ENCODE measurements at regions not wholly inside any gene's neighbourhood (a gene's known extent, or its start where the extent isn't known, plus 50 kb on each side); places are given as distances from the start of the nearest gene placed in this dataset.

DNA sequence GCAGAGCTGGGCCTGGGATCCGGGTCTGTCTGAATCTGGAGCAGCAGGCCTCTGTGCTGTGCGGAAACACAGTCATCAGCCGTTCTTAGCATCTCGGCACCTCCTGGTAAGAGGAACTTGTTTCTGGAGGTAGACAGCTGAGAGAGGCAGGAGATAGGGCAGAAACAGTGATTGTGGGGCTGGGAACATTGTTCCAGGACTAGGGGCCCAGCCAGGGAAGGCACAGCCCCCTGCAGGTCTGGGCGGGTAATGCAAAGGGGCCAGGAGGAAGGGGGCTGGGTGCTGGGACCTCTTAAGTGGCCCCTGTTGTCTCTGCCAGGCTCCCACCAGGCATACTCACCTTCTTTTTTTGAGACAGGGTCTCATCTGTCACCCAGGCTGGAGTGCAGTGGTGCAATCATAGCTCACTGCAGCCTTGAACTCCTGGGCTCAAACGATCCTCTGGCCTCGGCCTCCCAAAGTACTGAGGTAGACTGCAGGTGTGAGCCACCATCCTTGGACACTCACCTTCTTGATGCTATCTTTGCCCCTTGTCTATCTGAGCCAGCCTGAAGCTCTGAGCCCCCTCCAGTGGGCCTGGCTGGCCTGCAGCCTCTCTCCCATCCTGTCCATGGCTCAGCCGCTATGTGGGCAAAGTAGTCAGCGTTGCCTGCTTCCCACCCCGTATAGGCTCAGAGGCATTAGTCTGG, 134.3 kb upstream of the ZBTB40 start:
- Mint-ChIP-seq H3K4me3 (no peak overlapping the region), H3K27ac (no peak overlapping the region), H3K4me1 (ENCODE audit: low read depth) (no peaks in the 10 kb centered on the region), H3K36me3 (ENCODE audit: low read depth) (no peaks in the 10 kb centered on the region), H3K9me3 (no peaks in the 10 kb centered on the region), H3K27me3 (ENCODE audit: insufficient read depth) (peaks cover 6% of the 10 kb centered on the region)
- DNase-seq (ENCODE audit: low spot score): no peak
- intact Hi-C loops (cut with micrococcal nuclease): no loop called here

DNA sequence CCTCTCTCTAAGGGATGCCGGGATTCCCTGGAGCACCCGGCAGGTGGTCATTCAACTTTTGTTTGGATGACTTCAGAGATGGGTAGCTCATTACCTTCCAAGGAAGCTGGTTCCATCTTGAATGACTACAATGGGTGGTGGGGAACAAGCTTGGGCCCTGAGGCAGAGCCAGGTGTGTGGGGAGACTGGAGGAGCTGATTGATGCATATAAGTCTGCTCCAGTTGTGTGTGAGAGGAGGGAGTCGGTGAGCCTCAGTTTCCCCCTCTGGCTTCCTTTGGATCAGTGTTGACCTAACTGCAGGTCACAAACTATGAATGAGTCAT, 133.8 kb upstream of the ZBTB40 start:
- no peak overlapping the region for H3K27ac Mint-ChIP-seq
- H3K9me3 Mint-ChIP-seq: no peaks in the 10 kb centered on the region
- H3K4me3 Mint-ChIP-seq: no peak overlapping the region
- intact Hi-C loops (cut with micrococcal nuclease): no loop called here
- no peak for DNase-seq (ENCODE audit: low spot score)
- H3K4me1 Mint-ChIP-seq (ENCODE audit: low read depth): no peaks in the 10 kb centered on the region
- peaks cover 6% of the 10 kb centered on the region for H3K27me3 Mint-ChIP-seq (ENCODE audit: insufficient read depth)
- H3K36me3 Mint-ChIP-seq (ENCODE audit: low read depth): no peaks in the 10 kb centered on the region

DNA sequence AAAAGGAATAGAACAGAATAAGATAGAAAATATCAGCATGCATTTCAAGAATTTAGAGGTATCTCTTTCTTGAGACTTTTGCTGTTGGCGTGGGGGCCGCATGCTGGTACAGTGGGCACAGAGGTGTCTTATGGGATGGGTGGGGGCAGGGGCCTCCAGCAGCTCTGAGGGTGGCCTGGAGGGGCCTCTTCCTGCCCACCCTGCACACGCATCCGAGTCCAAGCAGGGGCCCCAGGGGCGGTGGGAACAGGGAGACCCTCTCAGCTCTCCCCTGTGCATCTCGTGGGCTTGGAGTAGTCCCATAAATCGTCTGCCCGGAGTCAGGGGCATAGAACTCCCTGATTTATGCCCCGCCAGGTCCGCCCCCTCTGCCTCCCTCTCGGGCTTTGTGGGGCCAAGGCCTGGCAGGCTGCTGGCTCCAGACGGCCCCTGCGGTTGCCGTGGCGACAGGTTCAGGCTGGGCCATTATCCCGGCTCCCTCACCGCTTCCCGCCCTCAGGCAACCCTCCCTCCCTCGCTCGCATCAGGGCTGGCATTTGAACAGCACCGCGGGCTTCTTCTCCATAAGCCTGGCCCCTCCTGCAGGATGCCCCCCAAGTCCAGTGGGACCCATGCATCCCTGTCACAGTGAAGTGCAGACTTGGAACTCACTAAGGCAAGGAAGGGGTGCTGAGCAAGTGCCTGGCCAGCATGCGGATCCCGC, 133.2 kb upstream of the ZBTB40 start:
- intact Hi-C loops (cut with micrococcal nuclease): no loop called here
- no peaks in the 10 kb centered on the region for H3K9me3 Mint-ChIP-seq
- no peak for DNase-seq (ENCODE audit: low spot score)
- H3K4me3 Mint-ChIP-seq: no peak overlapping the region
- no peak overlapping the region for H3K27ac Mint-ChIP-seq
- H3K27me3 Mint-ChIP-seq (ENCODE audit: insufficient read depth): peaks cover 6% of the 10 kb centered on the region
- H3K36me3 Mint-ChIP-seq (ENCODE audit: low read depth): no peaks in the 10 kb centered on the region
- no peaks in the 10 kb centered on the region for H3K4me1 Mint-ChIP-seq (ENCODE audit: low read depth)

DNA sequence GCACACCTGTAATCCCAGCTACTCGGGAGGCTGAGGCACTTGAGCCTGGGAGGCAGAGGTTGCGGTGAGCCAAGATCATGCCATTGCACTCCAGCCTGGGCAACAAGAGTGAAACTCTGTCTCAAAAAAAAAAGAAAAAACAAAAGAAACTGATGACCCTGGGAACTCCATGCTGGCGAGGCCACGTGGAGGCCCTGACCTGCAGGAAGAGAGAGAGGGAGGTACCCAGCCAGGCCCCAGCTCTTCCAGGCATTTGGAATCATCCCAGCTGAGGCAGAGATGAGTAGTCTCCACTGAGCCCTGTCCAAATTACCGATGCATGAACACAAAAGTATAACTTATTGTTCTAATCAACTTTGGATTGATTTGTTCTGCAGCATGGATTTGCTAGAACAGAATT, 132.0 kb upstream of the ZBTB40 start:
- H3K36me3 Mint-ChIP-seq (ENCODE audit: low read depth): no peaks in the 10 kb centered on the region
- H3K27me3 Mint-ChIP-seq (ENCODE audit: insufficient read depth): peaks cover 6% of the 10 kb centered on the region
- no peak overlapping the region for H3K27ac Mint-ChIP-seq
- H3K9me3 Mint-ChIP-seq: no peaks in the 10 kb centered on the region
- DNase-seq (ENCODE audit: low spot score): no peak
- intact Hi-C loops (cut with micrococcal nuclease): no loop called here
- no peak overlapping the region for H3K4me3 Mint-ChIP-seq
- no peaks in the 10 kb centered on the region for H3K4me1 Mint-ChIP-seq (ENCODE audit: low read depth)

DNA sequence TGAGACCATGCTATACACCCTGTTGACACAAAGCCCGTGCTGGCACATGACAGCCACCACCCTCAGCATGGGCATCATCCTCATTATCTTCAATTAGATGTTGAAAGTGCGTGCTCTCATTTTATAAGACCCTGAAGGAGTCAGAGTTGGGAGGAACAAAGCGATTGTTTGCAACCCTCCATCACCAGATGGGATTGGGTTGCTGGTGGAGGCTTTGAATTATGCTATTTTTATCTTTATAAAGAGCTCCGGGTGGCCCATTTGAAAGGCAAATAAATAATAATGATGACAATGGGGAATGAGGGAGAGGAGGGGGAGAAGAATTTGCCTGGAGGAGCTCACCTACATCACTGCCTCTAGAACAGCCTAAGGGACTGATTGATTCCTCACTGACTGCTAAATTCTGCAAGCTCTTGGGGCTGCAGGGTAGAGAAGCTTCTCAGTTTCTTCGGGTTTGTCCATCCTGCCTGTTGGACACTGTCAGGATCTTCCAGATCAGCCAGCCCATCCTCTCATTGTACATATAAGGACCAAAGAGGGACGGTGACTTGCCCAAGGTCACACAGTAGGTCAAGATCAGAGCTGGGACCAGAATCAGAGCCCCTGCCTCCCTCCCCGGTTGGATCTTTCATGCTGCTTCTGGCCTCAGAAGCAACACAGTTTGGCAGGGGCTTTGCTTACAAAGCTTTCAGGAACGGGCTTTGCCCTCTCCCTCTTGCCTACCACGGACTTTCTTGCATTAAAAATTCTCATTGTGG, 130.9 kb upstream of the ZBTB40 start:
- Mint-ChIP-seq H3K4me1 (ENCODE audit: low read depth) (no peaks in the 10 kb centered on the region), H3K27ac (no peak overlapping the region), H3K27me3 (ENCODE audit: insufficient read depth) (peaks cover 6% of the 10 kb centered on the region), H3K9me3 (no peaks in the 10 kb centered on the region), H3K36me3 (ENCODE audit: low read depth) (no peaks in the 10 kb centered on the region), H3K4me3 (no peak overlapping the region)
- no peak for DNase-seq (ENCODE audit: low spot score)
- intact Hi-C loops (cut with micrococcal nuclease): no loop called here

DNA sequence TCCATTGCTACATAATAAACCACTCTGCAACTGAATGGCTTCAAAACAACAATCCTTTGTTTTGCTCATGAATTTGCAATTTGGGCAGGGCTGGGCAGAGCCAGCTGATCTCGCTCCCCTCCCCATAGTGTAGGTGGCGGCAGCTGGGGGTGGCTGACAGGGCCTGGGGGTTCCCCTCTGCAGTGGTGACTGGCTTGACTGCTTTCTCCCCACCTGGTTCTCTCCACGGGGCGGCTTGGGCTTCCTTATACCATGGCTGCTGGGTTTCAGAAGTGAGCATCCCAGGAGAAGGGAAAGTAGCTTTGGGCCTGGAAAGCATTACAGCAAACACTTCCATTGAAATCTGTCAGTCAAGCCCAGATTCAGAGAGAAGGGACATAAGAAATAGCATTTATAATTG, 129.7 kb upstream of the ZBTB40 start:
- no peak overlapping the region for H3K27ac Mint-ChIP-seq
- no peaks in the 10 kb centered on the region for H3K36me3 Mint-ChIP-seq (ENCODE audit: low read depth)
- H3K9me3 Mint-ChIP-seq: no peaks in the 10 kb centered on the region
- H3K27me3 Mint-ChIP-seq (ENCODE audit: insufficient read depth): peaks cover 6% of the 10 kb centered on the region
- H3K4me1 Mint-ChIP-seq (ENCODE audit: low read depth): no peaks in the 10 kb centered on the region
- no peak overlapping the region for H3K4me3 Mint-ChIP-seq
- intact Hi-C loops (cut with micrococcal nuclease): no loop called here
- DNase-seq (ENCODE audit: low spot score): no peak

DNA sequence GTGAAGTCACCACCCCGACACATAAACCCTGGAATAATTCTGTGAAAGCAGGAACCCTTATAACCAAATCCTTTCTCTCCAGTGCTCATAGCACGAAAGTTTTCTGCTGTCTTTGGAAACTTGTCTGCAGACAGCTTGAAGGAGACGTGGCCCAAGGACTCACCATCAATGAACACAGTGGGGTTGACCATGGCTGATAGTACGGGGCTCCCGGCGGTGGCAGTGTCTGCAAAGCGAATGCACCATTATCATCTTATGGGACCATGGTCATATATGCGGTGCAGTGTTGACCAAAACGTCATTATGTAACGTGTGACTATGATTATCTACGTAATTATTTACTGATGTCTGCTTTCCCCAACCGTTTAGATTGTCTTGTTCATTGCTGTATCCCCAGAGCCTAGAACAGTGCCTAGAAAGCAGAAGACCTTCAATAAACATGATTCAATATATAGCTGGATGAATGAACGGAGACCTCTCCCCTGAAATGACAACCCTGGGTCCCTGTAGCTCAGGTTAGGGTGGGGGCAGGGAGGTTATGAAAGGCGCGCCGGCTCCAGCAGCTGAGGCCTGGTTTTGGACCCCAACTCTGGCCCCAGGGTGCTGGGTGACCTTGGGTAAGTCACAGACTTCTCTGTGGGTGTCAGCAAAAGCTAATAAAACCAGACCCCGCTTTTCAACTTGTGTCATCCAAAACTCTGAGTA, 128.4 kb upstream of the ZBTB40 start:
- H3K4me1 Mint-ChIP-seq (ENCODE audit: low read depth): no peaks in the 10 kb centered on the region
- no peak overlapping the region for H3K4me3 Mint-ChIP-seq
- no peak overlapping the region for H3K27ac Mint-ChIP-seq
- H3K36me3 Mint-ChIP-seq (ENCODE audit: low read depth): no peaks in the 10 kb centered on the region
- peaks cover 6% of the 10 kb centered on the region for H3K27me3 Mint-ChIP-seq (ENCODE audit: insufficient read depth)
- no peak for DNase-seq (ENCODE audit: low spot score)
- H3K9me3 Mint-ChIP-seq: no peaks in the 10 kb centered on the region
- intact Hi-C loops (cut with micrococcal nuclease): no loop called here

DNA sequence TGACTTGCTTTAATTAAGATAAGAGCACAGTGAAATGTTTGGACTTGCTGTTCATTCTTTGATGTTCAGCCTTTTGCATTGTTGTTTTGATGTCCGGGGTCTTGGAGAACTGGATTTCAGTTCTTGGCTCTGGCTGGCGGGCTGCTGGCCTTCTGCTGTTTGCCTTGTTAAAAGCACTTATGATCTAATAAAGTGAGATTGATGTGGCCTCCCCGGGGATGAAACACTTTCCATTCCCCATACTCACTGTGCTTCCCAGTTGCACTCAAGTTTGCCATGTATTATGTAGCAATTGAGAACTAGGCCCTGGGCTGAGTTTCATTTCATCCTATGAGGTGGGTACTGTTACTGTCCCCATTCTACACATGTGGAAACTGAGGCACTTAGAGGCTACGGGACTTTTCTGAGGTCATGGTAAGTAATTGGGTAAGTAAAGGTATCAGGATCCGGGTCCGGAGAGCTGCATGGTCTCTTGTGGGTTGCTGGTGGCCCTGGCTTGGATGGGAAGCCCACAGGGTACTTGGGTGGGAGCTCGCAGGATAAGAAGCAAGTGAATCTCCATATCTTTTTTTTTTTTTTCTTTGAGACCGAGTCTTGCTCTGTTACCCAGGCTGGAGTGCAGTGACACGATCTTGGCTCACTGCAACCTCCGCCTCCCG, 127.7 kb upstream of the ZBTB40 start:
- intact Hi-C loops (cut with micrococcal nuclease): no loop called here
- no peak overlapping the region for H3K27ac Mint-ChIP-seq

DNA sequence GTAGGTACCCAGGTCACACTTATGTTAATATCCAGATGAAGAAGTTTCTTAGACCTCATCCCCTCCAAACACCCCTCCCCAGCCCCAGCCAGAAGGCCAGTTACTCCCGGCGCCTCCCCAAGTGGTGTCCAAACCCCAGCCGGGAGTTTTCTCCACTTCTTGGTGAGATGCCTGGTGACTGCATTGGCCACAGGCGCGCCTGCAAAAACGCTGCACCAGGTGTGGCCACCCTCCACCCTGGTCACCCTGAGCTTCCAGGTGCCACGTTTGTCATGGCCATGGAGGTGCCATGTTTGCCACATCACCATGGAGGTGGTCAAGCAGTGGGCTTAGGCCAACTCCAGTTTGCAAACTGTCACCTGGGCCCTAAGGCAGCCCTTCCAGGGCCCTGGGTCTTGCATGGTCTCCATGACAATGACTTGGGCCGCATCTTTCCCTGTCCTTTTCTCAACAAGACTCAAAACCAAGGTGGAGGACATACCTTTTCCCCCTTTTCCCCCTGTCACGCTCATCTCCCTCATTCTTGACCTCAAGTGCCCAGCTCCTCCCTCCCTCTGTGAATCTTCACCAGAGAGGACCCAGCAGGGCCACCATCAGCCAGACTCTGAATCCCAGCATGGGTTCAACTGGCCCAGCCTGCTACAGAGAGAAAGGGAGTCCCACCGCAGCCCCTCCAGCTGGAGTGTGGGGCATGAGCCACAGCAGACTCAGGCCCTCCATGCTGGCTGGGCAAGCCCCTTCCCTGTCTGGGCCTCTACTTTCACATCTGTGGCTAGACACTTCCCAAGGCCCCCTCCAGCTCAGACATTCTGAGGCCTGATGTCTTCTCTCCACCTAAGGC, 125.9 kb upstream of the ZBTB40 start:
- no peaks in the 10 kb centered on the region for H3K9me3 Mint-ChIP-seq
- DNase-seq (ENCODE audit: low spot score): no peak
- H3K4me1 Mint-ChIP-seq (ENCODE audit: low read depth): no peaks in the 10 kb centered on the region
- no peak overlapping the region for H3K4me3 Mint-ChIP-seq
- intact Hi-C loops (cut with micrococcal nuclease): no loop called here
- no peak overlapping the region for H3K27ac Mint-ChIP-seq
- H3K36me3 Mint-ChIP-seq (ENCODE audit: low read depth): no peaks in the 10 kb centered on the region
- H3K27me3 Mint-ChIP-seq (ENCODE audit: insufficient read depth): peaks cover 7% of the 10 kb centered on the region

More for the DNA sequence above, 127.7 kb upstream of the ZBTB40 start:
- Mint-ChIP-seq H3K4me1 (ENCODE audit: low read depth) (no peaks in the 10 kb centered on the region), H3K4me3 (no peak overlapping the region), H3K36me3 (ENCODE audit: low read depth) (no peaks in the 10 kb centered on the region), H3K9me3 (no peaks in the 10 kb centered on the region), H3K27me3 (ENCODE audit: insufficient read depth) (peaks cover 6% of the 10 kb centered on the region)
- DNase-seq (ENCODE audit: low spot score): no peak

DNA sequence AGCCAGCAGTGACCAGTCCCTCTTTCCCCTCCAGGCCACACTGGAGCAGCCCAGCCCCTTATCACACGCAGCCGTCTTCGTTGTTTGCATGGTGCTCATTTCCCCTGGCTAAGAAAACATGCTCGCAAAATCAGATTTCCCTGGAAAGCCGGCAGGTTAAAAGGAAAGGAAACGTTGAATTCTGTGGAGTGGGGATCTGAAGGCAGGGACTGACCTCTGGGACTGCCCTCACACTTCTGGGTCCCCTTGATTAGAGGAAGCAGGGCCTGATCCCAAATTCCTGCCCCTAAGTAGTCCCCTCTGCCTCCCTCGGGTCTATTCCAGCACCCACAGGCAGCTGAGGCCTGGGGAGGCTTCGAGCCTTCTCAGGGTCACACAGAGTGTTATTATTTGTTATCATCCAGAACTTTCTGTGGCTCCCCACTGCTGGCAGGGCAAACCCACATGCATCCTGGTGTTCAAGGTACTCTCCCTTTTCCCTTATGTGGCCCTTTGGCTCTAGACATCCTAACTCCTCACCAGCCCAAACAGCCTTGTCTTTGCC, 125.2 kb upstream of the ZBTB40 start:
- H3K27ac Mint-ChIP-seq: no peak overlapping the region
- H3K9me3 Mint-ChIP-seq: no peaks in the 10 kb centered on the region
- H3K4me1 Mint-ChIP-seq (ENCODE audit: low read depth): no peaks in the 10 kb centered on the region
- no peak for DNase-seq (ENCODE audit: low spot score)
- H3K36me3 Mint-ChIP-seq (ENCODE audit: low read depth): no peaks in the 10 kb centered on the region
- H3K27me3 Mint-ChIP-seq (ENCODE audit: insufficient read depth): peaks cover 5% of the 10 kb centered on the region
- intact Hi-C loops (cut with micrococcal nuclease): no loop called here
- no peak overlapping the region for H3K4me3 Mint-ChIP-seq

DNA sequence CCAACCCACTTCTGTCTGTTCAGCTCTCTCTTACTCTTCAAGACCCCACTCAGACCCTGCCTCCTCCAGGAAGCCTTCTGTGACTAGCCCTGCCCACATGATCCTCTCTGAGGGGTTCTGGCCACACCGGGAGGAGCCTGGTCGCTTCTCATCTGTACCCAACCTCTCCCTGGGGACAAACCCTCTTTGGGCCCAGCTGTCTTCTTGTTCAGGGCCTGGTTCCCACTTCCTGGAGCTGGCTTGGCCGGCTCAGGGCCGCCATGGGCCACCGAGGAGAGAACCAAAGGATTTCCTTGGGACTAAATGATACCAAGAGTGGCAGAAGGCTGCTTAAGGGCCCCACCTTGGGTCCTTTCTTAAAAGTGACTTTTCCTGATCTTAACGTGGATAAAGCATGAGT, 124.7 kb upstream of the ZBTB40 start:
- Mint-ChIP-seq H3K9me3 (no peaks in the 10 kb centered on the region), H3K27ac (no peak overlapping the region), H3K4me3 (no peak overlapping the region), H3K36me3 (ENCODE audit: low read depth) (no peaks in the 10 kb centered on the region), H3K27me3 (ENCODE audit: insufficient read depth) (peaks cover 5% of the 10 kb centered on the region), H3K4me1 (ENCODE audit: low read depth) (no peaks in the 10 kb centered on the region)
- intact Hi-C loops (cut with micrococcal nuclease): no loop called here
- DNase-seq (ENCODE audit: low spot score): no peak

DNA sequence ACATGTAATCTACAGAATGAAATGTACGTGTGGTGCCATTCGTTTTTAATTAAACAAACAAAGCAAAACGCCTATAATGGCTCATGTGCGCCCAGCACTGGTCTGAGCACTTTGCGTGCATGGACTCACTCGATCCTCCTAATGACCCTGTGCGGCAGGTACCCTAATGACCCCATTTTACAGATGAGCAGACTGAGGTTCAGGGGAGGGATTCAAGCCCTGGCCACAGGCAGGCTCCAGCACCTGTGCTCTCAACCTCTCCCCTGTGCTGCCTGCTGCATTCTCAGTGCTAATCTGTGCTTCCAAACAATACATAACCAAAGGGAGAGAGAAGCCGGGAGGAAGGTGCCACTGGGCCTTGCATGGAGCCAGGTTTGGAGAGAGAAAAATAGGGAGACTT, 124.2 kb upstream of the ZBTB40 start:
- Mint-ChIP-seq H3K9me3 (no peaks in the 10 kb centered on the region), H3K27ac (no peak overlapping the region), H3K4me3 (no peak overlapping the region), H3K27me3 (ENCODE audit: insufficient read depth) (peaks cover 4% of the 10 kb centered on the region), H3K4me1 (ENCODE audit: low read depth) (no peaks in the 10 kb centered on the region), H3K36me3 (ENCODE audit: low read depth) (no peaks in the 10 kb centered on the region)
- DNase-seq (ENCODE audit: low spot score): no peak
- intact Hi-C loops (cut with micrococcal nuclease): no loop called here

All from activated T-helper 1 cell treated with anti-CD3 and anti-CD28 coated beads, Interleukin-12 subunit alpha, Interleukin-12 subunit beta, Interleukin-2, Interleukin-4 antibody, amounts not matched to agents 30 ng/mL and 10 ng/mL and 1 ng/mL, durations not matched to agents 14 hours and 24 hours and 36 hours (primary cell).